Peyer's patch (tissue), 4 donors: ENCODE measurements at regions not wholly inside any gene's neighbourhood (a gene's known extent, or its start where the extent isn't known, plus 50 kb on each side); places are given as distances from the start of the nearest gene placed in this dataset.
A peak's percentile ranks its signal among the peaks of the same experiment; 100 is the strongest.
"Not testable (repeated sequence)": the region's sequence is repeated elsewhere in the genome, so short reads cannot be mapped to it uniquely, and the experiment has no call there.

Experiments used
- CTCF ChIP-seq, 6 experiments: fragments of 450-650 bp in 4 of 6; fragments of 200-600 bp in 2 of 6; sonication (generic) in 1 of 6; IDR thresholded peaks; one replicate each; pipeline ENCODE4 v1.5.1; 2017 to 2019; ENCODE audit warnings: antibody characterized with exemption in 6 of 6, mild to moderate bottlenecking in 3 of 6, moderate library complexity in 1 of 6
- POLR2A ChIP-seq, 2 donors: fragments of 450-650 bp; IDR thresholded peaks; one replicate each; pipeline ENCODE4 v1.5.1; 2017; ENCODE audit warnings: antibody characterized with exemption in 2 of 2, mild to moderate bottlenecking in 2 of 2, moderate library complexity in 2 of 2

- peak in 4 of 6 experiments; percentile 2 to 51 (median 33) for TF ChIP-seq CTCF (IDR thresholded peaks at IDR 0.05)
- TF ChIP-seq POLR2A (IDR thresholded peaks at IDR 0.05), result not testable (repeated sequence)
These were observed 60.4 kb upstream of the GPR31 start for GRCh38 chr6:167217951-167218759.
